Hepatocyte (in vitro differentiated cells): ENCODE measurements at regions not wholly inside any gene's neighbourhood (a gene's known extent, or its start where the extent isn't known, plus 50 kb on each side); places are given as distances from the start of the nearest gene placed in this dataset.

Experiments used
- DNase-seq: peaks from one replicate; pipeline ENCODE4 v3.0.0-alpha.2; 2016; ENCODE audit warnings: low spot score
- H2AFZ ChIP-seq: fragments of 200-600 bp; sonication (generic); 2 replicates; pipeline ENCODE4 v1.6.0; 2016; ENCODE audit warnings: antibody characterized with exemption, mild to moderate bottlenecking
- H3K27ac ChIP-seq: fragments of 200-600 bp; sonication (generic); 2 replicates; pipeline ENCODE4 v1.5.1; 2016; ENCODE audit warnings: mild to moderate bottlenecking
- H3K27me3 ChIP-seq: fragments of 200-600 bp; sonication (generic); 2 replicates; pipeline ENCODE4 v1.6.1; 2016
- H3K36me3 ChIP-seq: fragments of 200-600 bp; sonication (generic); replicated peaks from 2 replicates; pipeline ENCODE4 v1.5.1; 2016; ENCODE audit warnings: low read depth; ENCODE audit not compliant: insufficient read depth
- H3K4me1 ChIP-seq: fragments of 200-600 bp; sonication (generic); 2 replicates; pipeline ENCODE4 v1.5.1; 2016; ENCODE audit warnings: mild to moderate bottlenecking, moderate library complexity; ENCODE audit not compliant: insufficient read depth
- H3K4me2 ChIP-seq: fragments of 200-600 bp; sonication (generic); 2 replicates; pipeline ENCODE4 v1.6.0; 2016
- H3K4me3 ChIP-seq: fragments of 200-600 bp; sonication (generic); 2 replicates; pipeline ENCODE4 v1.5.1; 2016; ENCODE audit warnings: mild to moderate bottlenecking
- H3K79me2 ChIP-seq: fragments of 200-600 bp; sonication (generic); 2 replicates; pipeline ENCODE4 v1.6.0; 2017; ENCODE audit warnings: mild to moderate bottlenecking
- H3K9me2 ChIP-seq: fragments of 200-600 bp; sonication (generic); replicated peaks from 2 replicates; pipeline ENCODE4 v1.6.0; 2017; ENCODE audit warnings: mild to moderate bottlenecking; ENCODE audit not compliant: insufficient read depth
- H3K9me3 ChIP-seq: fragments of 200-600 bp; sonication (generic); 2 replicates; pipeline ENCODE4 v1.5.1; 2016; ENCODE audit warnings: low read depth, mild to moderate bottlenecking
- H4K20me1 ChIP-seq: fragments of 200-600 bp; sonication (generic); 2 replicates; pipeline ENCODE4 v1.6.0; 2016; ENCODE audit warnings: mild to moderate bottlenecking; ENCODE audit not compliant: insufficient read depth, poor library complexity, severe bottlenecking
- EZH2 ChIP-seq: fragments of 200-600 bp; sonication (generic); IDR thresholded peaks from 2 replicates; pipeline ENCODE4 v1.6.1; 2016; ENCODE audit warnings: antibody characterized with exemption, mild to moderate bottlenecking, borderline replicate concordance
- EZH2phosphoT487 ChIP-seq: fragments of 200-600 bp; sonication (generic); IDR thresholded peaks from one replicate; pipeline ENCODE4 v1.6.1; 2018; ENCODE audit warnings: antibody characterized with exemption, mild to moderate bottlenecking, low read depth, moderate library complexity; ENCODE audit not compliant: unreplicated experiment, severe bottlenecking
- WGBS: methylation state at CpG from one replicate; pipeline ENCODE4 v1.1.6; 2016; ENCODE audit warnings: low lambda C conversion rate; ENCODE audit errors: missing lambda C conversion rate; 5-methylcytosine and 5-hydroxymethylcytosine counted together
- TF ChIP-seq, protein P1 (sequence below): fragments of 200-600 bp; sonication (generic); IDR thresholded peaks from 2 replicates; pipeline ENCODE4 v1.5.1; 2016; ENCODE audit warnings: antibody characterized with exemption, mild to moderate bottlenecking; ENCODE audit not compliant: poor library complexity

DNA sequence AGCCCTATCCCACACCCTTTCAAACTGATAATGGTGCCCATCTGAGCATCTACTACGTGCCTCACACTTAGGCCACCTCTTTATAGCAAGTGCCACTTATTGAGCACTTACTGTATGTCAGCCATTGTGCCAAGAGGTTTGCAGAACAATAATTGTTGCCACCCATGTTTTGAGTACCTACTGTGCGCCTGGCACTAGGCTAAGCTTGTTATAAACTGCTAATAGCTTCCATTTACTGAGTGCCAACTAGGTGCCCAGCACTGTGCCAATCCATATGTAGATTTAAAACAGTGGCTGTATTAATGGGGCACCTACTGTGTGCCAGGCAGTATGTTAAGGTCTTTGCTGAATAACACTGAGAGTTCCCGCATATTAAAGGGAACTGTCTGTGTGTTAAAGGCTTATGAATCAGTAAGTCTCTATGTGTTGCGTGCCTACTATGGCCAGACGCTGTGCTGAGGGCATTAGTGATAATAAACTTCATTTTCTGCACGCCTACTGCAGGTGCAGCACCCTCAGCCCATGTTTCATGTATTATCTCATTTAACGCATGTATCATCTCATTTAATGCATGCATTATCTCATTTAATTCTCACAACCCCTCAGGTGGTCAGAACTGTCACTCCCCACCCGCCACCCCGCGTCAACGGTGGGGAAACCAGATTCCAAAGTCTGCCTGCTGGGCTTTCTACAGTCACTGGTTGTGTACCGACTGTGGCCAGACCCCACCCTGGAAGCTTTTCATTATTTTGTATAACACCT lies 105.0 kb downstream of the PTPRS start:
- no peaks in the 10 kb centered on the region for H3K36me3 ChIP-seq
- no peak overlapping the region for H2AFZ ChIP-seq
- no peaks in the 10 kb centered on the region for H3K79me2 ChIP-seq
- H3K4me3 ChIP-seq, result no peak overlapping the region
- H3K4me1 ChIP-seq, result no peaks in the 10 kb centered on the region
- H3K9me3 ChIP-seq, result no peaks in the 10 kb centered on the region
- H3K9me2 ChIP-seq, result no peaks in the 10 kb centered on the region
- TF ChIP-seq EZH2phosphoT487, result no peak
- TF ChIP-seq, protein P1, sequence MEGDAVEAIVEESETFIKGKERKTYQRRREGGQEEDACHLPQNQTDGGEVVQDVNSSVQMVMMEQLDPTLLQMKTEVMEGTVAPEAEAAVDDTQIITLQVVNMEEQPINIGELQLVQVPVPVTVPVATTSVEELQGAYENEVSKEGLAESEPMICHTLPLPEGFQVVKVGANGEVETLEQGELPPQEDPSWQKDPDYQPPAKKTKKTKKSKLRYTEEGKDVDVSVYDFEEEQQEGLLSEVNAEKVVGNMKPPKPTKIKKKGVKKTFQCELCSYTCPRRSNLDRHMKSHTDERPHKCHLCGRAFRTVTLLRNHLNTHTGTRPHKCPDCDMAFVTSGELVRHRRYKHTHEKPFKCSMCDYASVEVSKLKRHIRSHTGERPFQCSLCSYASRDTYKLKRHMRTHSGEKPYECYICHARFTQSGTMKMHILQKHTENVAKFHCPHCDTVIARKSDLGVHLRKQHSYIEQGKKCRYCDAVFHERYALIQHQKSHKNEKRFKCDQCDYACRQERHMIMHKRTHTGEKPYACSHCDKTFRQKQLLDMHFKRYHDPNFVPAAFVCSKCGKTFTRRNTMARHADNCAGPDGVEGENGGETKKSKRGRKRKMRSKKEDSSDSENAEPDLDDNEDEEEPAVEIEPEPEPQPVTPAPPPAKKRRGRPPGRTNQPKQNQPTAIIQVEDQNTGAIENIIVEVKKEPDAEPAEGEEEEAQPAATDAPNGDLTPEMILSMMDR, result no peak
- no peak overlapping the region for H3K4me2 ChIP-seq
- no peaks in the 10 kb centered on the region for H3K27me3 ChIP-seq
- DNase-seq, result no peak
- H3K27ac ChIP-seq, result no peak overlapping the region
- WGBS, result 98% methylated on average over 12 of the region's 12 CpGs
- no peaks in the 10 kb centered on the region for H4K20me1 ChIP-seq

DNA sequence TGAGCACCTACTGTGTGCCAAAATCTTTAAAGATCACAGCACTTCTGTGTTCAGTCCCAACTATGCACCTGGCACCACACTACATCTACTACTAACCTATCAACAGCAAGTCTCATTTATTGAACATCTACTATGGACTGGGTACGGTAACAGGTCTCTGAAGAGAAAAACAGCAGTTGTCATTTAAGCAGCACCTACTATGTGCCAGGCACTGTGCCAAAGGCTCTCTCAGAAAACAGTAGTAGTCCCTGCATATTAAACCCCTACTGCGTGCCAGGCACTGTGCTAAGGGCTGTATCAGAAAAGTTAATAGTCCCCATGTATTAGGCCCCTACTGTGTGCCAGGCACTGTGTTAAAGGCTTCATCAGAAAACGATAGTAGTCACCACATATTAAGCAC lies 106.2 kb downstream of the PTPRS start:
- DNase-seq, result no peak
- H3K4me1 ChIP-seq, result no peaks in the 10 kb centered on the region
- no peaks in the 10 kb centered on the region for H3K79me2 ChIP-seq
- no peak overlapping the region for H3K4me2 ChIP-seq
- no peak overlapping the region for H3K27ac ChIP-seq
- H3K9me2 ChIP-seq, result no peaks in the 10 kb centered on the region
- no peaks in the 10 kb centered on the region for H4K20me1 ChIP-seq
- H3K4me3 ChIP-seq, result no peak overlapping the region
- TF ChIP-seq, protein P1, result no peak
- no peak for TF ChIP-seq EZH2
- TF ChIP-seq EZH2phosphoT487, result no peak
- no peak overlapping the region for H2AFZ ChIP-seq
- WGBS, result 96% methylated on average over 3 of the region's 3 CpGs
- no peaks in the 10 kb centered on the region for H3K9me3 ChIP-seq
- H3K27me3 ChIP-seq, result no peaks in the 10 kb centered on the region
- H3K36me3 ChIP-seq, result no peaks in the 10 kb centered on the region

DNA sequence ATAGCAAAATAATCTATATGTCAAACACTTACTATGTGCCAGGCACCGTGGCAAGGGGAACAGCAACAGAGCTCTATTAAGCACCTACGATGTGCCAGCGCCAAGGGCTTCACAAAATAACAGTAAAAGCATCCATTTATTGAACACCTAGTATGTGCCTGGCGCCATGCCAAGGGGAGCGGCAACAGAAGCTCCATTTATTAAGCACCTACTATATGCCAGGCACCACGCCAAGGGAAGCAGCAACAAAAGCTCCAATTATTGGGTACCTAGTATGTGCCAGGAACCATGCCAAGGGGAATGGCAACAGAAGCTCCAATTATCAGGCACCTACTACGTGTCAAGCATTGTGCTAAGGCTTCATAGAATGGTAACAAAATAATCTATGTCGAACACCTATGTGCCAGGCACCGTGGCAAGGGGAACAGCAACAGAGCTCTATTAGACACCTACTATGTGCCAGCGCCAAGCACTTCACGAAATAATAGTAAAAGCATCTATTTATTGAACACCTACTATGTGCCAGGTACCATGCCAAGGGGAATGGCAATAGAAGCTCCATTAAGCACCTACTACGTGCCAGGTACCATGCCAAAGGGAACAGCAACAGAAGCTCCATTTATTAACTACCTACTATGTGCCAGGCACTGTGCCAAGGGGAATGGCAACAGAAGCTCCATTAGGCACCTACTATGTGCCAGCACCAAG lies 107.7 kb downstream of the PTPRS start:
- Histone ChIP-seq H3K79me2 (no peaks in the 10 kb centered on the region), H3K4me2 (no peak overlapping the region), H3K36me3 (no peaks in the 10 kb centered on the region), H3K9me3 (no peaks in the 10 kb centered on the region), H3K4me1 (no peaks in the 10 kb centered on the region), H3K4me3 (no peak overlapping the region), H3K27me3 (no peaks in the 10 kb centered on the region), H3K27ac (no peak overlapping the region), H4K20me1 (no peaks in the 10 kb centered on the region), H3K9me2 (no peaks in the 10 kb centered on the region), H2AFZ (no peak overlapping the region)
- 98% methylated on average over 12 of the region's 12 CpGs for WGBS
- TF ChIP-seq EZH2phosphoT487 (no peak), EZH2 (no peak)
- TF ChIP-seq, protein P1, result no peak
- DNase-seq, result no peak
